GM12865 (cell line): ENCODE measurements at regions not wholly inside any gene's neighbourhood (a gene's known extent, or its start where the extent isn't known, plus 50 kb on each side); places are given as distances from the start of the nearest gene placed in this dataset.

ENCODE experiments used
- DNase-seq: peaks from one replicate; pipeline ENCODE4 v3.0.0; 2010; ENCODE audit warnings: low read depth
- H3K4me3 ChIP-seq: 2 replicates; pipeline ENCODE4 v1.5.1; 2011; ENCODE audit warnings: mild to moderate bottlenecking, low read depth, low read length, control low read depth
- TF ChIP-seq, protein P1 (sequence below): IDR thresholded peaks from 2 replicates; pipeline ENCODE4 v1.5.1; 2011; ENCODE audit warnings: low read length, control low read depth, low read depth, inconsistent platforms; ENCODE audit not compliant: insufficient read depth; ENCODE audit errors: missing control alignments

DNA sequence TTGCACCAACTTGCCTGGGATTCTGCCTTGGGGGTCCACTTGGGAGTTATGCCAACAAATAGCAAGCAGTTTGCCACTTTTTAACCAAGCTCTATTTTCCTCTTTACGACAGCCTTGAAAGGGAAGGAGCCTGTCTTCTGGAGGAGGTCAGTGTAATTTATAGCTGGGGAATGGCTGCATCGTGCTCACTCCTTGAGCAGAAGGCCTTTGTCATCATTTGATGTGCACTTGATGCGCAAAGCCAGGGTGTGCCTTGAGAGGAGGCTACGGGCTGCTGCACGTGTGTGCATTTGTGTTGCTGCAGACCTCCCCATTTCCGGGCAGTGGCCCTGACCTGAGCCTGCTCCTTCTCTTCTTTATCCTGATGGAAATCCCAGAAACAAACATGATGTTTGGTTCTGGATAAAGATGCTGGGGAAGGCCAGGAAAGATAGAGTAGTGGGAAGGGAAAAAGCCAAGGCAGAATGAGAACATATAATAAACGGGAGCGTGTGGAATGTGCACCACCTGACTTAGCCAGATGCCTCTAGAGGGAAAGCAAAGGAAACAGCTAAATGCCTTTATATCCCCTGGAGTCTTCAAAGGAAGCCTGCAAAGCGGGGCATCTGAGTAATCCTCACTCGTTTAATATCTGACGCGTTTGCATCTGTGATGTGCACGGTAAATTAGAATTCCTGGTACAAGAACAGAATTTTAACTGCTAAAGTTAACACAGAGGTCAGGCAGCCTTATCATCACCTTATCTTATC is 68.3 kb upstream of the ZNF521 start:
- DNase-seq: no peak
- TF ChIP-seq, protein P1, sequence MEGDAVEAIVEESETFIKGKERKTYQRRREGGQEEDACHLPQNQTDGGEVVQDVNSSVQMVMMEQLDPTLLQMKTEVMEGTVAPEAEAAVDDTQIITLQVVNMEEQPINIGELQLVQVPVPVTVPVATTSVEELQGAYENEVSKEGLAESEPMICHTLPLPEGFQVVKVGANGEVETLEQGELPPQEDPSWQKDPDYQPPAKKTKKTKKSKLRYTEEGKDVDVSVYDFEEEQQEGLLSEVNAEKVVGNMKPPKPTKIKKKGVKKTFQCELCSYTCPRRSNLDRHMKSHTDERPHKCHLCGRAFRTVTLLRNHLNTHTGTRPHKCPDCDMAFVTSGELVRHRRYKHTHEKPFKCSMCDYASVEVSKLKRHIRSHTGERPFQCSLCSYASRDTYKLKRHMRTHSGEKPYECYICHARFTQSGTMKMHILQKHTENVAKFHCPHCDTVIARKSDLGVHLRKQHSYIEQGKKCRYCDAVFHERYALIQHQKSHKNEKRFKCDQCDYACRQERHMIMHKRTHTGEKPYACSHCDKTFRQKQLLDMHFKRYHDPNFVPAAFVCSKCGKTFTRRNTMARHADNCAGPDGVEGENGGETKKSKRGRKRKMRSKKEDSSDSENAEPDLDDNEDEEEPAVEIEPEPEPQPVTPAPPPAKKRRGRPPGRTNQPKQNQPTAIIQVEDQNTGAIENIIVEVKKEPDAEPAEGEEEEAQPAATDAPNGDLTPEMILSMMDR: no peak
- H3K4me3 ChIP-seq: no peak overlapping the region

DNA sequence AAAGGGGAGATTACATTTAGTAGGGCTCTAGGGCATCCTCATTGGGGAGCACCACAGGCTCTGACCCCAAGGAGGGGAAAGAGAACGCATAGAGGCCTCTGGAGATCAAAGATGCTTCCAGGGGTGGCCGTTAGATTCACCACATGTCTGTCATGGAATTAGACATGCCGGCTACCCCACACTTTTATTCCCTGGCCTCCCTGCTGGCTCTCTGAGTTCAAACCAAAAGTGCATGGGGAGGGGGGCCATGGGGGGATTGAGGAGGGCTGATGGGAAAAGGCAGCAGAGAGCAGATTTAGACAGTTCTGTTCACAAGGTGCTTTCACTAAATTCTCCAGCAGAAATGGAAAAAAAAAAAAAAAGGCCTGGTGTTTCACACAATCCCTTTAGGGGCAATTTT is 64.4 kb upstream of the ZNF521 start:
- no peak for DNase-seq
- TF ChIP-seq, protein P1: no peak
- H3K4me3 ChIP-seq: no peak overlapping the region

DNA sequence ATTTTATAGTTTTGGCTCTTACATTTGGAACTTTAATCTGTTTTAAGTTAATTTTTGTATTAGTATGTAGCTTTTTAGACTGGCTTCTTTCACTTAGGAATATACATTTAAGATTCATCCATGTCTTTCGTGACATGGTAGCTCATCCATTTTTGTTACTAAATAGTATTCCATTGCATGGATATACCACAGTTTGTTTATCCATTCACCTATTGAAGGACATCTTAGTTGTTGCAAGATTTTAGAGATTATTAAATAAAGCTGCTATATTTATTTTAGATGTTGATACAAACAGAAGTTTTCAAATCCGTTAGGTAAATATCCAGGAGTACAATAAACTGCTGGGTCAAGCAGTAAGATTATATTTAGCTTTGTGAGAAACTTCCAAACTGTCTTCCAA is 58.0 kb upstream of the ZNF521 start:
- TF ChIP-seq, protein P1: no peak
- DNase-seq: no peak
- H3K4me3 ChIP-seq: no peak overlapping the region

DNA sequence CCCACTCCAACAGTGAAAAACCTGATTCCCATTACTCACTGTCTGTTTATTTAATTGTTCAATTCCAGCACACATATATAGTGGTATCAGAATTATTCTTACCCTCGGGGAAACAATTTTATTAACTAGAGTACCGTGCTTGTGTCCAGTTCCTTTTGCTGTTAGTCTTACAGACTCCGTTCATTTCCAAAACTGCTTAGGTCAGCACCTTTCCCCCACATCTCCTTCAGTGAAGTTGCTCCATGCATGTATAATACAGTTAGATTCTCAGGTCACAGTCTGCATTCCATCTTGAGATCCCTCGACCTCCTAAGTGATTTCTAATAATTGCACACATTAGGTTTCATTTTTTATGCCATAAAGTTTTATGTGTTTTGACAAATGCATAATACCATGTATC is 56.3 kb upstream of the ZNF521 start:
- TF ChIP-seq, protein P1: no peak
- H3K4me3 ChIP-seq: no peak overlapping the region
- no peak for DNase-seq
